ENCODE measurements at regions not wholly inside any gene's neighbourhood (a gene's known extent, or its start where the extent isn't known, plus 50 kb on each side); places are given as distances from the start of the nearest gene placed in this dataset.

DNA sequence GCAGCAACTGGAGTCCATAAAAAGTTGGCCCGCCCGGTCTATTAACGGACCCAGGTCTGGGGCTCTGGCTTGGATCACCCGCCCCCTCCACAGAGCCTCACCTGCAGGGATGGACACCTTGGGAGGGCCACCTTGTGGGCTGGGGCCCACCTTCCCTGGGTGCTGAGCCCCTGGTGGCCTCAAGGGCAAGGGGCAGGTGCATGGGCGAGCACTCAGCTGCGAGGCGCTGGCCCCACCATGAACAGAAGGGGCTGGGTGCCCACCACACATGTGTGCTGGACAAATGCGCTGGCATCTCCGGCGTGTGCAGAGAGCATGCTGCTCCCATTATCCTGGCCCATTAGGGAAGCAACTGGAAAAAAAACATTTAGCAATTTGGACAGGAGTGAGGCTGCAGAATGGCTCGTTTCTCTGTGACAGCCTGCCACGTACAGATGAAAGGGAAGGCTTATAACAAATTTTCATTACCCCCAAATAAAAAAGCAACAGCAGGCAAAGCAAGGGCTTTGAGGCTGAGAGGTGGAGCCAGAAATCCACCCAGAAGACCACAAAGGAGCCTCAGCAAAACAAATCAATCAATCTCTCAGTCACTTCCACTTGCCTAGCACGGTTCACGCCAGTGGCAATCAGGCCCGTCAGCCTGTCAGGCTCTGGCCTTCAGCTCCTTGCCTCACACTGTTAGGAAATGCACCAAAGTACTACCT, 253.1 kb upstream of the ZNF521 start:
- Histone ChIP-seq H3K27me3 (replicated peaks; ENCODE audit: insufficient read depth) (no peaks in the 10 kb centered on the region), H3K9me3 (no peaks in the 10 kb centered on the region), H3K27ac (no peak overlapping the region), H3K36me3 (no peaks in the 10 kb centered on the region), H3K4me3 (no peak overlapping the region), H3K4me1 (replicated peaks) (no peaks in the 10 kb centered on the region)
- WGBS: 70% methylated on average over 14 of the region's 15 CpGs
- TF ChIP-seq CTCF (IDR thresholded peaks at IDR 0.05): no peak
- TF ChIP-seq POLR2AphosphoS5 (IDR thresholded peaks at IDR 0.05): no peak
- TF ChIP-seq POLR2A (IDR thresholded peaks at IDR 0.05): no peak
- no peak for DNase-seq (ENCODE audit: low spot score)
- intact Hi-C loops (cut with DNase I): no loop called here

DNA sequence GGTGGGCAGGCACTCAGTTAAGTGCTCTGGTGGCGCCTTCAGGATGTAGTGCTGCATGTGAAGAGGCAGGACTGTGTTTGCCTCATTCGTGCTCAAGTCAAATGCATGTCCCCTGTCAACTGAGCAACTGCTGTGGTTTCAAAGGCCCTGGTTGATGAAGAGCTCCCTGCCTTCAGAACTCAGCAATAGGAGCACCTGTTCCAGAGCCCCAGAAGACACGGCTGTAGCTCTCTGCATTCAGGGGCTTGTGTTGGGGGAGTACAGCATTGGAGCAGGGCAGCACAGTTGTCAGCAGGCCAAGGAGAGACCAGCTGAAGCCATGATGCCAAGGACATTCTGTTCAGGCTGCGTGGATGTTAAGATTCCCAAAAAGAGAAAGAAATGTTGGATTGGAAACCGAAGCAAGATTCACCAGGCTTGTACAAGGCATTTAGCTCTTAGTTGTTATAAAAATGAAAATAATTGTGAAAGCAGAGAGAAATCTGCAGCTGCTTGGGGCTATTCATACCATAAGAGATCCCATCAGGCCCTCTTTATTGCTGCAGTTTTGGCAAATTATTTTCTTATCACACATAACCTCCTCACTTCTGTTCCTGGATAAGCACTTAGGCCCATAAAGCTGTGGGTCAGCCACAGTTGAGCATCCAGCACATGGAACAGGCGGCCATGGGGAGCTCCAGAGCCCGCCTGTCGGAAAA, 252.4 kb upstream of the ZNF521 start:
- no peaks in the 10 kb centered on the region for H3K9me3 ChIP-seq
- 67% methylated on average over 8 of the region's 8 CpGs for WGBS
- H3K27ac ChIP-seq: no peak overlapping the region
- no peak for TF ChIP-seq POLR2A (IDR thresholded peaks at IDR 0.05)
- no peak for TF ChIP-seq POLR2AphosphoS5 (IDR thresholded peaks at IDR 0.05)
- TF ChIP-seq CTCF (IDR thresholded peaks at IDR 0.05): no peak
- intact Hi-C loops (cut with DNase I): no loop called here
- DNase-seq (ENCODE audit: low spot score): no peak
- H3K36me3 ChIP-seq: no peaks in the 10 kb centered on the region
- no peaks in the 10 kb centered on the region for H3K27me3 ChIP-seq (replicated peaks; ENCODE audit: insufficient read depth)
- no peaks in the 10 kb centered on the region for H3K4me1 ChIP-seq (replicated peaks)
- H3K4me3 ChIP-seq: no peak overlapping the region

DNA sequence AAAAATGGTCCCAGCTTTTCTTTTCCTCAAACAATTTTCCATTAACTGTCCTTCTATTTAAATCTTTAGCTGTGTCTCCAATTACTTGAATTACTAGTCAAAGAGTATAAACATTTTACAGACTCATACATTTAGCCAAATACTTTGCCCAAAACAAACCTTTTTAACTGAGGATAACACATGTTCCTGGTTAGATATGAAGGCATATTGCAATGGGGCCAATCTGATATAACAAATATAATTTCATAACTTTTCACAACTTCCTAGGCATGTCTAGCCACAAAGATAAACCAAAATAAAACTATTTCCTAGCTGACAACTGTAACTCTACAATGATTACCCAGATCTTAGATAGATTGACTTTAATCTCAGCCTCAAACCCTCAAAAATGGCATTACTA, 247.5 kb upstream of the ZNF521 start:
- H3K4me3 ChIP-seq: no peak overlapping the region
- no peaks in the 10 kb centered on the region for H3K9me3 ChIP-seq
- H3K36me3 ChIP-seq: no peaks in the 10 kb centered on the region
- no peaks in the 10 kb centered on the region for H3K4me1 ChIP-seq (replicated peaks)
- no peak for DNase-seq (ENCODE audit: low spot score)
- no peak for TF ChIP-seq POLR2A (IDR thresholded peaks at IDR 0.05)
- no peak for TF ChIP-seq POLR2AphosphoS5 (IDR thresholded peaks at IDR 0.05)
- no peak for TF ChIP-seq CTCF (IDR thresholded peaks at IDR 0.05)
- intact Hi-C loops (cut with DNase I): no loop called here
- H3K27ac ChIP-seq: no peak overlapping the region
- H3K27me3 ChIP-seq (replicated peaks; ENCODE audit: insufficient read depth): no peaks in the 10 kb centered on the region

DNA sequence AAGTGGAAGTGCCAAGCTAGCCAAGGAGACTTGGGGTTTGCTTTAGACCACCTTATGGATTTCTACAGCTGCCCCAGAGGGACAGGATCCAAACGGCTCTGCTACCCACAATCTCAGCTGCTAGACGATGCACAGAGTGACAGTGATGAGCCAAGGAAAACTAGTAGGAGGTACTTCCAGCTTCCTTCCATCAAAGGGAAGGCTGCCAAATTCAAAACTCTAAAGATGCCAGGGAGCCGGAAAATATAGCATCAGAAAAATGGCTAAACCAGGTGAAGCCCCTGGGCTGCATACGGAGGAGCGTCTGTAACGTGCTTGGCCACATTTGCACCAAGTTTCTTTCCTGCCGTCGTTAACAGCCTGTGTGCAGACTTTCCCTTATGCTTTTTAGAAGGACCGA, 245.5 kb upstream of the ZNF521 start:
- DNase-seq (ENCODE audit: low spot score): no peak
- Histone ChIP-seq H3K4me3 (no peak overlapping the region), H3K27ac (no peak overlapping the region), H3K9me3 (no peaks in the 10 kb centered on the region), H3K27me3 (replicated peaks; ENCODE audit: insufficient read depth) (no peaks in the 10 kb centered on the region), H3K36me3 (no peaks in the 10 kb centered on the region), H3K4me1 (replicated peaks) (no peaks in the 10 kb centered on the region)
- intact Hi-C loops (cut with DNase I): no loop called here
- WGBS: 65% methylated on average over 9 of the region's 9 CpGs
- TF ChIP-seq CTCF (IDR thresholded peaks at IDR 0.05) (no peak), POLR2AphosphoS5 (IDR thresholded peaks at IDR 0.05) (no peak), POLR2A (IDR thresholded peaks at IDR 0.05) (no peak)
